Fibroblast of lung (primary cell): ENCODE measurements at regions not wholly inside any gene's neighbourhood (a gene's known extent, or its start where the extent isn't known, plus 50 kb on each side); places are given as distances from the start of the nearest gene placed in this dataset.

Experiments used
- DNase-seq, 2 donors: peaks; one replicate each; pipeline versions ENCODE4 v3.0.0 to v3.0.0-alpha.2; 2010; ENCODE audit warnings: low read depth in 2 of 2
- H2AFZ ChIP-seq: 2 replicates; pipeline ENCODE4 v1.5.1; 2012; ENCODE audit warnings: low read length, control low read depth, inconsistent platforms
- H3K27ac ChIP-seq: 2 replicates; pipeline ENCODE4 v1.5.1; 2011; ENCODE audit warnings: low read length, control low read depth; ENCODE audit not compliant: insufficient read depth
- H3K27me3 ChIP-seq: 2 replicates; pipeline ENCODE4 v1.5.1; 2011; ENCODE audit warnings: mild to moderate bottlenecking, low read length; ENCODE audit not compliant: control insufficient read depth, insufficient read depth
- H3K36me3 ChIP-seq: 2 replicates; pipeline ENCODE4 v1.5.1; 2011; ENCODE audit warnings: low read length; ENCODE audit not compliant: control insufficient read depth, insufficient read depth
- H3K4me1 ChIP-seq: 2 replicates; pipeline ENCODE4 v1.5.1; 2011; ENCODE audit warnings: low read length; ENCODE audit not compliant: control insufficient read depth, insufficient read depth; ENCODE audit errors: extremely low read depth
- H3K4me2 ChIP-seq: 2 replicates; pipeline ENCODE4 v1.5.1; 2011; ENCODE audit warnings: low read length, control low read depth; ENCODE audit not compliant: insufficient read depth; ENCODE audit errors: extremely low read depth
- H3K4me3 ChIP-seq, 4 experiments: fragments of 200-600 bp in 1 of 4; sonication (generic) in 1 of 4; replicated peaks in 1 of 4; 2 replicates each; pipeline ENCODE4 v1.5.1; 2011 to 2016; ENCODE audit warnings: low read length in 4 of 4, low read depth in 3 of 4, mild to moderate bottlenecking in 3 of 4, control low read depth in 2 of 4, inconsistent platforms in 1 of 4, mixed read lengths in 1 of 4; ENCODE audit not compliant: insufficient read depth in 1 of 4; ENCODE audit errors: control extremely low read depth in 1 of 4
- H3K79me2 ChIP-seq: 2 replicates; pipeline ENCODE4 v1.5.1; 2012; ENCODE audit warnings: mild to moderate bottlenecking, low read length, inconsistent platforms; ENCODE audit not compliant: control insufficient read depth, insufficient read depth
- H3K9ac ChIP-seq: 2 replicates; pipeline ENCODE4 v1.5.1; 2011; ENCODE audit warnings: mild to moderate bottlenecking, low read length, control low read depth; ENCODE audit not compliant: insufficient read depth
- H3K9me3 ChIP-seq: 2 replicates; pipeline ENCODE4 v1.5.1; 2012; ENCODE audit warnings: low read depth, low read length; ENCODE audit not compliant: control insufficient read depth, insufficient read depth
- H4K20me1 ChIP-seq: 2 replicates; pipeline ENCODE4 v1.5.1; 2011; ENCODE audit warnings: low read length; ENCODE audit not compliant: control insufficient read depth, insufficient read depth; ENCODE audit errors: extremely low read depth
- EZH2 ChIP-seq: IDR thresholded peaks from 2 replicates; pipeline ENCODE4 v1.5.1; 2012; ENCODE audit warnings: low read length, control low read depth, mild to moderate bottlenecking; ENCODE audit errors: missing control alignments
- TF ChIP-seq, protein P1 (sequence below), 2 donors: IDR thresholded peaks in 1 of 2; conservative IDR thresholded peaks in 1 of 2; 1 replicate in 1 of 2; 2 replicates in 1 of 2; pipeline ENCODE4 v1.5.1; 2011 to 2012; ENCODE audit warnings: low read length in 2 of 2, control low read depth in 1 of 2, inconsistent platforms in 1 of 2, low read depth in 1 of 2, mild to moderate bottlenecking in 1 of 2

GRCh38 chr11:80849253-80849652 lies 1408.4 kb upstream of the TENM4 start:
- H2AFZ ChIP-seq, result no peak overlapping the region
- H4K20me1 ChIP-seq, result no peaks in the 10 kb centered on the region
- H3K9me3 ChIP-seq, result no peaks in the 10 kb centered on the region
- no peak overlapping the region for H3K4me2 ChIP-seq
- no peaks in the 10 kb centered on the region for H3K36me3 ChIP-seq
- no peaks in the 10 kb centered on the region for H3K79me2 ChIP-seq
- H3K9ac ChIP-seq, result no peak overlapping the region
- no peaks in the 10 kb centered on the region for H3K27me3 ChIP-seq
- no peak for DNase-seq
- no peak overlapping the region for H3K27ac ChIP-seq
- H3K4me1 ChIP-seq, result no peaks in the 10 kb centered on the region
- TF ChIP-seq, protein P1, sequence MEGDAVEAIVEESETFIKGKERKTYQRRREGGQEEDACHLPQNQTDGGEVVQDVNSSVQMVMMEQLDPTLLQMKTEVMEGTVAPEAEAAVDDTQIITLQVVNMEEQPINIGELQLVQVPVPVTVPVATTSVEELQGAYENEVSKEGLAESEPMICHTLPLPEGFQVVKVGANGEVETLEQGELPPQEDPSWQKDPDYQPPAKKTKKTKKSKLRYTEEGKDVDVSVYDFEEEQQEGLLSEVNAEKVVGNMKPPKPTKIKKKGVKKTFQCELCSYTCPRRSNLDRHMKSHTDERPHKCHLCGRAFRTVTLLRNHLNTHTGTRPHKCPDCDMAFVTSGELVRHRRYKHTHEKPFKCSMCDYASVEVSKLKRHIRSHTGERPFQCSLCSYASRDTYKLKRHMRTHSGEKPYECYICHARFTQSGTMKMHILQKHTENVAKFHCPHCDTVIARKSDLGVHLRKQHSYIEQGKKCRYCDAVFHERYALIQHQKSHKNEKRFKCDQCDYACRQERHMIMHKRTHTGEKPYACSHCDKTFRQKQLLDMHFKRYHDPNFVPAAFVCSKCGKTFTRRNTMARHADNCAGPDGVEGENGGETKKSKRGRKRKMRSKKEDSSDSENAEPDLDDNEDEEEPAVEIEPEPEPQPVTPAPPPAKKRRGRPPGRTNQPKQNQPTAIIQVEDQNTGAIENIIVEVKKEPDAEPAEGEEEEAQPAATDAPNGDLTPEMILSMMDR (conservative IDR thresholded peaks at IDR 0.05 in 1 of 2, IDR thresholded peaks at IDR 0.05 in 1 of 2; ENCODE audit: low read depth in 1 of 2, low read length in 2 of 2), result no peak
- TF ChIP-seq EZH2, result no peak
- H3K4me3 ChIP-seq, result no peak overlapping the region

DNA sequence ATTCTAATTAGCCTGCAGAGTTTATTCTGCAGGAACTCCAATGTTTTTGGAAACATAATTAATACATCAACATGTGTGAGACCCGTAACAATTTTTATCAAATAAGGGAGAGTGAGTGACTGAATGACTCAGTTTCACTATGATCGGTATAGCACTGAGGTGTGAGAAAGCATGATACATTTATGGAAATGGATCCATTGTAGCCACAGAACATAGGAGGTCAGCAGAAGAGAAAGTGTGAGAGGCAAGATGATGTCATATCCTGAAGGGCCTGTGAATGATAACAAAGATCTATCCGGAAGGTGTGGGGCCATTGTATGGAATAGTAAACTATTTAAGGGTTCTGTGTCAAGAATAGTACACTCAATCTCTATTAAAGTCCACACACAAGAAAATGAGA lies 1406.1 kb upstream of the TENM4 start:
- no peaks in the 10 kb centered on the region for H4K20me1 ChIP-seq
- H3K4me3 ChIP-seq, result no peak overlapping the region
- H3K36me3 ChIP-seq, result no peaks in the 10 kb centered on the region
- H3K9me3 ChIP-seq, result no peaks in the 10 kb centered on the region
- H3K27me3 ChIP-seq, result no peaks in the 10 kb centered on the region
- H3K4me1 ChIP-seq, result no peaks in the 10 kb centered on the region
- H2AFZ ChIP-seq, result no peak overlapping the region
- DNase-seq, result no peak
- H3K79me2 ChIP-seq, result no peaks in the 10 kb centered on the region
- H3K27ac ChIP-seq, result no peak overlapping the region
- no peak for TF ChIP-seq EZH2
- TF ChIP-seq, protein P1 (conservative IDR thresholded peaks at IDR 0.05 in 1 of 2, IDR thresholded peaks at IDR 0.05 in 1 of 2; ENCODE audit: low read depth in 1 of 2, low read length in 2 of 2), result no peak
- H3K4me2 ChIP-seq, result no peak overlapping the region
- H3K9ac ChIP-seq, result no peak overlapping the region

- Histone ChIP-seq H3K36me3 (no peaks in the 10 kb centered on the region), H3K27me3 (no peaks in the 10 kb centered on the region), H3K4me2 (no peak overlapping the region), H3K4me1 (no peaks in the 10 kb centered on the region), H2AFZ (no peak overlapping the region), H3K9ac (no peak overlapping the region), H4K20me1 (no peaks in the 10 kb centered on the region), H3K27ac (no peak overlapping the region), H3K4me3 (no peak overlapping the region), H3K9me3 (no peaks in the 10 kb centered on the region), H3K79me2 (no peaks in the 10 kb centered on the region)
- TF ChIP-seq EZH2, result no peak
- TF ChIP-seq, protein P1 (conservative IDR thresholded peaks at IDR 0.05 in 1 of 2, IDR thresholded peaks at IDR 0.05 in 1 of 2; ENCODE audit: low read depth in 1 of 2, low read length in 2 of 2), result no peak
- peak in 1 of 2 donors; percentile 1 for DNase-seq
Observed at GRCh38 chr11:80846442-80846841, 1405.6 kb upstream of the TENM4 start.
